ENCODE measurements at regions not wholly inside any gene's neighbourhood (a gene's known extent, or its start where the extent isn't known, plus 50 kb on each side); places are given as distances from the start of the nearest gene placed in this dataset.

- DNase-seq (ENCODE audit: low spot score) = no peak
- no peak for TF ChIP-seq CTCF (IDR thresholded peaks at IDR 0.05)
- ATAC-seq (ENCODE audit: low FRiP score) = peak; percentile 19
Observed at GRCh38 chr11:32531528-32531927, 52.1 kb upstream of the EIF3M start.

- DNase-seq (ENCODE audit: low spot score) (no peak), ATAC-seq (ENCODE audit: low FRiP score) (no peak)
- no peak for TF ChIP-seq CTCF (IDR thresholded peaks at IDR 0.05)
Observed at GRCh38 chr11:32529994-32530588, 53.5 kb upstream of the EIF3M start.

- no peak for ATAC-seq (ENCODE audit: low FRiP score)
- DNase-seq (ENCODE audit: low spot score) = no peak
- TF ChIP-seq CTCF (IDR thresholded peaks at IDR 0.05) = no peak
Observed at GRCh38 chr11:32527261-32528175, 56.1 kb upstream of the EIF3M start.

- no peak for TF ChIP-seq CTCF (IDR thresholded peaks at IDR 0.05)
- ATAC-seq (ENCODE audit: low FRiP score) = no peak
Observed at GRCh38 chr11:32526760-32527159, 56.9 kb upstream of the EIF3M start.

GRCh38 chr11:32511926-32512325, 71.7 kb upstream of the EIF3M start:
- ATAC-seq (ENCODE audit: low FRiP score) (no peak), DNase-seq (ENCODE audit: low spot score) (no peak)
- TF ChIP-seq CTCF (IDR thresholded peaks at IDR 0.05) = no peak

More at GRCh38 chr11:32526760-32527159, 56.9 kb upstream of the EIF3M start:
- no peak for DNase-seq (ENCODE audit: low spot score)

- DNase-seq (ENCODE audit: low spot score) = no peak
- no peak for ATAC-seq (ENCODE audit: low FRiP score)
- TF ChIP-seq CTCF (IDR thresholded peaks at IDR 0.05) = no peak
Observed at GRCh38 chr11:32510039-32510438, 73.6 kb upstream of the EIF3M start.

GRCh38 chr11:32508780-32509179, 73.4 kb upstream of the WT1 start:
- ATAC-seq (ENCODE audit: low FRiP score) = no peak
- no peak for DNase-seq (ENCODE audit: low spot score)
- TF ChIP-seq CTCF (IDR thresholded peaks at IDR 0.05) = no peak

Data from omental fat pad (tissue), 3 donors.